Nephron progenitor cell (in vitro differentiated cells): ENCODE measurements at regions not wholly inside any gene's neighbourhood (a gene's known extent, or its start where the extent isn't known, plus 50 kb on each side); places are given as distances from the start of the nearest gene placed in this dataset.

Experiments
- DNase-seq: peaks from one replicate; pipeline ENCODE4 v3.0.0; 2021
- H3K27ac Mint-ChIP-seq: 2 replicates; pipeline ENCODE4 v1.8.0; 2021; ENCODE audit warnings: mild to moderate bottlenecking, moderate library complexity, mixed read lengths
- H3K27me3 Mint-ChIP-seq: 2 replicates; pipeline ENCODE4 v1.8.0; 2021; ENCODE audit warnings: mild to moderate bottlenecking, low read depth, mixed read lengths; ENCODE audit not compliant: poor library complexity
- H3K36me3 Mint-ChIP-seq: 2 replicates; pipeline ENCODE4 v1.8.0; 2021; ENCODE audit warnings: low read depth, mixed read lengths
- H3K4me1 Mint-ChIP-seq: 2 replicates; pipeline ENCODE4 v1.8.0; 2021; ENCODE audit warnings: mixed read lengths
- H3K4me3 Mint-ChIP-seq: 2 replicates; pipeline ENCODE4 v1.8.0; 2021; ENCODE audit warnings: mild to moderate bottlenecking, moderate library complexity, mixed read lengths
- H3K9me3 Mint-ChIP-seq: 2 replicates; pipeline ENCODE4 v1.8.0; 2021; ENCODE audit warnings: mild to moderate bottlenecking, moderate library complexity, mixed read lengths
- TF ChIP-seq, protein P1 (sequence below): fragments of 200-600 bp; sonication (generic); IDR thresholded peaks from 2 replicates; pipeline ENCODE4 v1.5.0; 2021; ENCODE audit warnings: antibody characterized with exemption

DNA sequence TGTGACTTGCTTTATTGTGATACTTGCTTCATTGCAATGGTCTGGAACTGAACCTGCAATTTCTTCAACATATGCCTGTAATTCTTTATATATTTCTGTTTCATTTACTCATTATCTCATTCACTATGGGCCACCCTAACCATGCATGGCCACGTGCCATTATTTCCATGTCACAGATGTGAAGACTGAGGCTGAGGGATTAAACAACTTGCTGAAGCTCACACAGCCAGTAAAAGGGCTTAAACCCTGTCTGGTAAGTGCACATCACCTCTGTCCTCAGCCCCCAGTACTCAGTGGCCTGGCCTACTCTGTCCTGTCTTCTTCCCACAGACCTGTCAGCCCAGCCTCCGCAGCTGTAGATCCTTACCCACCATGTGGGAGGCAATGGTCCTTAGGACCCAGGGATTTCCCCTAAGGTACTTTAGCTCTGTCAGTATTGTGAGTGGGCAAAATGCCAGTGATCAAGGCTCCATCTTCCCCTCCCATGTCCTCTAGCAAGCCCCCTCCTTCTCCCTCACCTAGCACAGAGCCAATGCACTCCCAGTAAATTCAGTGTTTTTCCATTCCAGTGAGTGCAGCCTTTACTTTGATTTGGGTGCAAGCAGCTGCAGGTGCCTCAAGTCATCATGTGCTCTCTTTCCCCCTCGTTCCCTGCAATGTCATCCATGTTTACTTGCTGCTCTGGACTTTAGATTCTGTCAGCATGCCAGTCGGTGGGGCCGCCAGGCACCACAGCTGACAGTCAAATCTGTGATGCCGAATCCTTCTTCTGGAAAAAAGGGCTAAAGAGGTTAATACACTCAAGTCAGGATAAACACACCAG is 228.2 kb upstream of the PROX1 start:
- H3K4me1 Mint-ChIP-seq, result peaks cover 27% of the 10 kb centered on the region
- H3K36me3 Mint-ChIP-seq, result peaks cover 5% of the 10 kb centered on the region
- no peaks in the 10 kb centered on the region for H3K27me3 Mint-ChIP-seq
- TF ChIP-seq, protein P1, sequence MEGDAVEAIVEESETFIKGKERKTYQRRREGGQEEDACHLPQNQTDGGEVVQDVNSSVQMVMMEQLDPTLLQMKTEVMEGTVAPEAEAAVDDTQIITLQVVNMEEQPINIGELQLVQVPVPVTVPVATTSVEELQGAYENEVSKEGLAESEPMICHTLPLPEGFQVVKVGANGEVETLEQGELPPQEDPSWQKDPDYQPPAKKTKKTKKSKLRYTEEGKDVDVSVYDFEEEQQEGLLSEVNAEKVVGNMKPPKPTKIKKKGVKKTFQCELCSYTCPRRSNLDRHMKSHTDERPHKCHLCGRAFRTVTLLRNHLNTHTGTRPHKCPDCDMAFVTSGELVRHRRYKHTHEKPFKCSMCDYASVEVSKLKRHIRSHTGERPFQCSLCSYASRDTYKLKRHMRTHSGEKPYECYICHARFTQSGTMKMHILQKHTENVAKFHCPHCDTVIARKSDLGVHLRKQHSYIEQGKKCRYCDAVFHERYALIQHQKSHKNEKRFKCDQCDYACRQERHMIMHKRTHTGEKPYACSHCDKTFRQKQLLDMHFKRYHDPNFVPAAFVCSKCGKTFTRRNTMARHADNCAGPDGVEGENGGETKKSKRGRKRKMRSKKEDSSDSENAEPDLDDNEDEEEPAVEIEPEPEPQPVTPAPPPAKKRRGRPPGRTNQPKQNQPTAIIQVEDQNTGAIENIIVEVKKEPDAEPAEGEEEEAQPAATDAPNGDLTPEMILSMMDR, result no peak
- no peak for DNase-seq
- no peak overlapping the region for H3K4me3 Mint-ChIP-seq
- no peak overlapping the region for H3K27ac Mint-ChIP-seq
- H3K9me3 Mint-ChIP-seq, result peaks cover 20% of the 10 kb centered on the region

DNA sequence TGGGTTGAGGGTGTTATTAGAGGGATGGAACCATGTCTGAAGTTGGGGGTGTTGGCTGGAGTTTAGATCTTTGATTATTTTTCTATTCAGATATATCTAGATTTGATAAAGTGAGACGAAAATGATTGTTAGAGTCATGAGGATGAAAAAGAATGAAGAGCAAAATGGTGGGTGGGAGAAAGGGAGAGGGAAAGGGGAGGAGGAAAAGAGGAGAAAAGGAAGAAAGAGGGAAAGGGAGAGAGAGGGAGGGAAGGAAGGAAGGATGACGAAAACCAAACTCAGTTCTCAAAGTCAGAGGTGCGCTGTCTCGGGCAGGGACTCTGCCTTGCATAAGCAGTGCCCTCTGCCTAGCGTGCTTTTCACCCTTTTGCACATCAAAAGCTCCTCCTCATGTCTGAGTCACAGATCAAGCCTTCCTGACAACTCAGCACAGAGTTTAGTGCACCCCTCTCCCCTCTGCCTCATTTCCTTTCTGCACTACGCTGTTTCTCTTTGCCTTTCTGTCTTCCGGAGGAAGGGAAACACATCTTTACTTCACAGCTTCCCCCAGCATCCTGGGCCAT is 225.8 kb upstream of the PROX1 start:
- peaks cover 16% of the 10 kb centered on the region for H3K9me3 Mint-ChIP-seq
- H3K36me3 Mint-ChIP-seq, result peaks cover 5% of the 10 kb centered on the region

DNA sequence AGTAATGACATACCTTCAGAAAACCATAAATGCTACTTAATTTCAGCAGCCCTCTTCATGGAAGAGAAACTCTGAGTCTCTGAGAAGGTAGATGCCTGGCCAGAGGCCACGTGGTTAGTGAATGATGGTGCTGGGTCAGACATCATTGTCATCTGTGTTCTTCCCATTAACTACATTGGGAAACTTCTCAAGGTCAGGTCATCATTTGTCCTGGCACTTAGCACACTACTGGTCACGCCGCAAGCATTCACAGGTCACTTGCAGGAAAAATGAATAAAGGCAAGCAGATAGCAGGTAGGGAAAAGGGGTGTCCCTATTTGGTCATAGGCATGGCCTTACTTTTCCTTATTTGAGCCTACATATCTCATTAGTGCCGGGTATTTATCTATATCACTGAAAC is 220.1 kb upstream of the PROX1 start:
- Mint-ChIP-seq H3K36me3 (no peaks in the 10 kb centered on the region), H3K27ac (no peak overlapping the region), H3K27me3 (no peaks in the 10 kb centered on the region), H3K9me3 (no peaks in the 10 kb centered on the region), H3K4me3 (no peak overlapping the region), H3K4me1 (peaks cover 3% of the 10 kb centered on the region)
- DNase-seq, result no peak
- TF ChIP-seq, protein P1, result no peak

More for the DNA sequence above, 225.8 kb upstream of the PROX1 start:
- Mint-ChIP-seq H3K4me1 (peaks cover 27% of the 10 kb centered on the region), H3K4me3 (peak overlapping the region; percentile 2), H3K27ac (peak overlapping the region; percentile 28), H3K27me3 (no peaks in the 10 kb centered on the region)
- DNase-seq, result peak; percentile 4
- TF ChIP-seq, protein P1, result no peak

DNA sequence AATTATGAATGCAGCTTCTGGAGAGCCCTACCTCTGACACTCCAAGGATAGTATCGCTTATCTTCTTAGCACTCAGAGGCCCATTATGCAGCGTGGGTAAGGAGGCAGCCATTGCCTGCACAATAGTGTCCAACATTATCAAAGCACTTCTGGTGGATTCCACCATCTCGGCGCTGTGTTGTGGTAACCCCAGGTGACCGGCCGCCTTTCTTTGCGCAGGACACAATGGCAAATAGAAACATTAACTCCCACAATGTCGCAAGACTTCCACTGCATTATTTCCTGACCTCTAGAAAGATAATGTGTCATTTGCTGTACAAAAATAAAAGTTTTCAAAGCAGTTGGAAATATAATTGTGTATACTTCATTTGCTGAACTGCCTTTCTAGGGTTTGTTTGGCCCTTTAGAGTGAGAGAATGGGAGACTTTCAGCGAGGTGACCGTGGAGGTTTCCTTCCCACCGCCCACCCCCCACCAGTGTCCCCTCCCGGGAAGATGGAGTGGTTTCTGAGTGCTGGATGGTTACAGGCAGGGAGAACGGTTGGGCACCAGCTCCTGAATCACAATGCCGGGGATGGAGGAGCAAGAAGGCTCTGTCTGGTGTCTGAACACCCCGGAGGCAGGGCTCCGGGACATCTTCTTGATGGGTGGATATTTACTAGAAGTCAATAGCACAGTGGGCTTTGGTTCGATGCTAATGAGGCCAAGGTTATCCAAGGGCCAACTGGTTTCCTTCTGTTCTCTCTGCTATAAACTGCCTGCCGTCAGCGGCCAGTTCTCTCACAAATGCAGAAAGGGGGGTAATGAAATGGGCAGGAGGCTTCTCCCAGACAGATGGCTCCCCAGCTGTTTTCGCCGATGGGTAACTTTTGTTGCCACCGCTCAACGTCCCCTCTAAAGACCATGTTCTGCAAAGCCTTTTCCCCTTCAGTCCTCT is 215.4 kb upstream of the PROX1 start:
- no peak overlapping the region for H3K27ac Mint-ChIP-seq
- H3K9me3 Mint-ChIP-seq, result peaks cover 16% of the 10 kb centered on the region
- H3K4me3 Mint-ChIP-seq, result no peak overlapping the region
- TF ChIP-seq, protein P1, result no peak
- H3K36me3 Mint-ChIP-seq, result peaks cover 5% of the 10 kb centered on the region
- no peak for DNase-seq
- H3K4me1 Mint-ChIP-seq, result peaks cover 7% of the 10 kb centered on the region
- no peaks in the 10 kb centered on the region for H3K27me3 Mint-ChIP-seq

DNA sequence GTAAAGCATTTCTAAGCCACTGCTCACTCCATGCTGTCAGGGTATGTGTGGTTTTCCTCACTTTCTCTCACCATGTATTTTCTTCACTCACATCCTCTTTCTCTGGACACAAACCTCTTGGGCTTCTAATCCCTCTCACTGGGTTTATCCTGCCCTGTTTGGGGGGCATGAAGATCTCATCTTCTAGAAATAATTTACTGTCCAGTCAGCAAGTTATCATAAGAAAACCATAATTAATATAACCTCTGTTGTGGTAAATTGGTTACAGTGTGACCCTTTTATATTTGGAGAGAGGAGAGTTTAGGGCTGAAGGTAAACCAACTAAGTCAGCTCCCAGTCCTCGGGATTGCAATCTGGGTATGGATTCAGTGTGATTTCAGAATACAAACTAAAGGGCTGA is 213.8 kb upstream of the PROX1 start:
- Mint-ChIP-seq H3K27ac (no peak overlapping the region), H3K36me3 (peaks cover 5% of the 10 kb centered on the region), H3K27me3 (no peaks in the 10 kb centered on the region), H3K9me3 (peaks cover 16% of the 10 kb centered on the region), H3K4me1 (peaks cover 16% of the 10 kb centered on the region), H3K4me3 (no peak overlapping the region)
- DNase-seq, result no peak
- TF ChIP-seq, protein P1, result no peak
